ENCODE measurements at regions not wholly inside any gene's neighbourhood (a gene's known extent, or its start where the extent isn't known, plus 50 kb on each side); places are given as distances from the start of the nearest gene placed in this dataset.

DNA sequence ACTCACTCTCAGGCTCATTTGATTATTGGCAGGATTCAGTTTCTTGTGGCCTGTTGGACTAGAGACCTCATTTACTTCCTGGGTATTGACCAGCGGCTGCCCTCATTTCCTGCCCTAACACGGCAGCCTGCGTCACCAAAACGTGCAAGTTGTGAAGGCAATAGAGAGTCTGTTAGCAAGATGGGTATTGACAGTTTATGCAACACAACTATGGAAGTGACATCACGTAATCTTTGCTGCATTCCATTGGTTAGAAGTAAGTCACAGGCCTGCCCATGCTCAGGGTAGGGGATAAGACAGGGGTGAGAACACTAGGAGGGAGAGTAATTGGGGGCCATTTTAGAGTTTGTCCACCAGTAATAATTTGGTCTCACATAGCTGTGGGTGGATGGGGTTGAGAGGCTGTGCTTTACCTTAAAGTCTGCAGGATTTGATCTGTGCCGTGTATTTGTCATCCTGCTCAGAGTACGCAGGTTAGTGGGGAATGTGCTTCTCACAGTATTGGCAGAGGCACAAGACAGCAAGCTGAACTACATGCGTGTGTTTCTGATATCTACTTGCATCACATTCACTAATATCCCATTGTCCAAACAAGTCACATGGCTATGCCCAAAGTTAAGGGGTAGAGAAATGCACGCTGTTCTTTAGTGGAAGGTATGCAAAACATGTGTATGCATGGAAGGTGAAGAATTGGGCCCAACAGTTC lies 83.3 kb downstream of the EDEM1 start:
- no peak for DNase-seq

DNA sequence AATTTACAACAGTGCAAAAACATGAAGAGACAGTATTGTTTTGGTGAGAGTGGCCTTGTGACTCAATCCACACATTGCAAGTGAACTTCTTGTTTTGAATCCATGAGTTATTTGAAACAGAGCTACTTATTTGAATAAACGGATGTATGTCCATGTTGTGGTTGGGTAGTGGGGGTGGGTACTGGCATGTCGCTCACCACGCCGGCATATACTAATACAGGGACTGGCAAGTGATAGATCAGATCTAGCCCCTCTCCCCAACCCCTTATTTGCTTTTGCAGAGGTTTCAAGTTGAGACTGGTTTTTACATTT lies 83.8 kb downstream of the EDEM1 start:
- no peak for DNase-seq

- DNase-seq = no peak
These were observed 84.9 kb downstream of the EDEM1 start for GRCh38 chr3:5272387-5272786.

DNA sequence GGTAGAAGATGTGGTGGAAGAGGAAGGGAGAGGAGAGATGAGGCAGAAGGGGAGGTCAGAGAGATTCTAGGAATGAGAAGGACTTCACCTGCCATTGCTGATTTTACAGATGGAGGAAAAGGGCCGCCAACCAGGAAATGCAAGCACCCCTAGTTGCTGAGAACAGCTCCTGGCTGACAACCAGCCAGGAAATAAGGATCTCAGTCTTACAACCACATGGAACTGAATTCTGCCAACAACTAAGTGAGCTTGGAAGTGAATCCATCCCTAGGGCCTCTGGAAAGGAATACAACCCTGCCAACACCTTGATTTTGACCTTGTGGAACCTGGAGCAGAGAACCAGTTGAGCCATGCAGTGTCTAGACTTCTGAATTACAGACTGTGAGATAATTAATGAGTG lies 86.6 kb downstream of the EDEM1 start:
- DNase-seq = no peak

GRCh38 chr3:5275529-5275928 lies 88.0 kb downstream of the EDEM1 start:
- no peak for DNase-seq

GRCh38 chr3:5276934-5277333 lies 89.4 kb downstream of the EDEM1 start:
- DNase-seq = no peak

DNA sequence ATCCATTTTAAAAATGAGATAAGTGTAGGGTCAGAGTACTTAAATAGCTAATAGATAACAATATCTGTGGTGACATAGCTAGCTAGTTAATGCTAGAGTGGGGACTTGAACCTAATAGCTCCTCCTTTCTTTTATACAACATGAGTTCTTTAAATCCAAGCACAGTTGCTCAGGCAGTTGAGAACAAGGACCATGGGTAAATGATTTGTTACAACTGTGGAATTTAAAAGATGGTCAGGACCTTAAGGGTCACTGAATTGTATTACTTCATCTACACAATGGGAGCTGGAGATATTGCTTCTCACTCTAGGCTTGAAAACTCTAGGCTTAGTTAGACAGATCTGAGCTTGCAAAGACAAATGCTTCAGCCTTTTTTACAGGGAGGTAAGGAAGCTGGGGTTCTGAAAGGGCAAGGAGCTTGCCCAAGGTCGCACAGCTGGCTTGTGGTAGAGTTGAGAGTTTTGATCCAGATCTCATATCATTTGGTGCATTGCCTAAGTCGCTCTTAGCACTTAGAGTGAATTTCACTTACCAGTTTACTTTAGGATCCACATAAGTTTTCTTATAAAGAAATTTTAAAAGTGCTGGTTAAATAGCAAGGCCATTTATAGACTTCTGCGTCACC lies 90.2 kb downstream of the EDEM1 start:
- no peak for DNase-seq

DNA sequence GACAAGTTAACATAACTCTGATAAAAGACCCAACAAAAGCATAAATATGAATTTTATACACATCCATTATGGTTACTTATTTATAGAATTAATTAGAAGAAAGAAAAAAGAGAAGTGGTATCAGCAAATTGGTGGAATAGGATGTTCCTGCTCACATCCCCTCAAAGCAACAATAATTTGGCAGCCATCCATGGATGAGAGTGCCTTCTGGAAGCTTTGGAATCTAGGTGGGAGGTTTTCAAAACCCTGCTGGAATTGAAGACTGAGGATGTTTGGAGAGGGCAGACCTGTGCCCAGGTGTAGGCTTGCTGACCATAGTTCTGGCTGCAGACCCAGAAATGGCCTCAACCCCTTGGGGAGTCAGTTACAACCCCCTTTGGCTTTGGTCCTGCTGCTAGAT lies 91.2 kb downstream of the EDEM1 start:
- no peak for DNase-seq

DNA sequence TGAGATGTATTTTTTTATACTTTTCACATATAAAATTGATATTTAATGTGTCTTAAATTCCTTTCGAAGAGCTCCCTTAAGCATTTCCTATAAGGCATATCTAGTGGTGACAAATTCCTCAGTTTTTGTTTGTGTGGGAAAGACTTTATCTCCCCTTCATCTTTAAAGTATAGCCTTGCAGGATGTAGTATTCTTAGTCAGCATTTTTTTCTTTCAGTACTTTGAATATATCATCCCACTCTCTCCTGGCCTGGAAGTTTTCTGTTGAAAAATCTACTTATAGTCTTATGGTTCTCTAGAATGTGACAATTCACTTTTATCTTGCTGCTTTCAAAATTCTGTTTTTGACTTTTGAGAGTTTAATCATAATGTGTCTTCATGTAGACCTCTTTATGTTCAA lies 95.2 kb downstream of the EDEM1 start:
- DNase-seq = no peak

DNA sequence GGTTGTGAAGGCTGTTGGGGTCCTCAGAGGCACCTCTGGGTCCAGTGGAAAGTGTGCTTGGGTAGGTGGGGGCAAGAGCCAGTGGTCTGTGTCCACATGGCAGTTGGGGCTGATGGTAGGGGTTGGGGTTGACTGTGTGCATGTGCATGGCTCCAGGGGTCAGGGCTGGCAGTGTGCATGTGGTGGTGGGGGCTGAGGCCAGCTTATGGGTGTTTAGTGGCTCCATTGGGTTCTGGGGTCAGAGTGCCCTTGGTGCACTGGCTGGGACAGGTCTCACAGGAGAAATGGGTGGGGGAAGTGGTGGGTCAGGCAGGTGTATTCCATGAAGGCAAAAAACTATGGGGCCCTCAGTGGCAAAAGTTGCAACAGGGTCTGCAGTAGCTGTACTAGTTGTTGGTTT lies 97.9 kb downstream of the EDEM1 start:
- no peak for DNase-seq

DNA sequence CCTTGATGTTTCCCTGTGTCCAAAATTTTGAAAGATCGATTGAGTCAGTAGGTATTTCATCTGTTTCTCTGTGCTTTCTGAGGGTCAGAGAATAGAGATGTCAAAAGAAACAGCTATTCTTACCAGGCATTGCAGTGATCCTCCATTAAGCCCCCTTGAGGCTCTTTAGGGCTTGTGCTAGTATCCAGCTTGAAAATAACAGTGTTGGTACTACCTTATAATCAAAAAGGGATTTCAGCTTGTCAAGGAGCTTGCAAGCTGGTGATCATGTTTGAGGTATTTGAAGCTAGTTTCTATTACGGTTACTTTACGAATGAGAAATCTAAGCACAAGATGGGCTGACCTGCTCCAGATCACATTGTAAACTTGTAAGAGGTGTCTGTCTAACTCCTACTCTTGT lies 103.4 kb downstream of the EDEM1 start:
- DNase-seq = no peak

DNA sequence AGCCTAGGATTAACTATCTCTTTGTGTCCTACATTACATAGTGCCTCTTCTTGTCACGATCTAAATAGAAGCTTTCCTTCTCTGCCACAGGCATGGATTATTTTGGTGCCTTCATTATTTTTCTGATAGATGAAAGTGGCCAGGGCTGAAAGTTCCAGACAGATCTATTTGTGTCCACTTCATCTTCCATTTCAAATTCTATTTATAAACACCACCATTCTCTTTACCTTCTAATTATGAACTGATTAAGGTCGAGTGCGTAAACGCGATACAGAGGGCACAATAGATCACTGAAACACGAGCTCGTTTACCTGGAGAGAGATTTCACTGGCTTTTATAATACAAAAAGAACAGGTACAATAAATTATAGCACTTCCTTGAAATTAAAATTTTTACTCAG lies 105.0 kb downstream of the EDEM1 start:
- DNase-seq = no peak

- no peak for DNase-seq
These were observed 105.7 kb downstream of the EDEM1 start for GRCh38 chr3:5293207-5293606.

GRCh38 chr3:5294356-5294755 lies 106.8 kb downstream of the EDEM1 start:
- no peak for DNase-seq

- DNase-seq = no peak
These were observed 107.7 kb downstream of the EDEM1 start for GRCh38 chr3:5295191-5295690.

DNA sequence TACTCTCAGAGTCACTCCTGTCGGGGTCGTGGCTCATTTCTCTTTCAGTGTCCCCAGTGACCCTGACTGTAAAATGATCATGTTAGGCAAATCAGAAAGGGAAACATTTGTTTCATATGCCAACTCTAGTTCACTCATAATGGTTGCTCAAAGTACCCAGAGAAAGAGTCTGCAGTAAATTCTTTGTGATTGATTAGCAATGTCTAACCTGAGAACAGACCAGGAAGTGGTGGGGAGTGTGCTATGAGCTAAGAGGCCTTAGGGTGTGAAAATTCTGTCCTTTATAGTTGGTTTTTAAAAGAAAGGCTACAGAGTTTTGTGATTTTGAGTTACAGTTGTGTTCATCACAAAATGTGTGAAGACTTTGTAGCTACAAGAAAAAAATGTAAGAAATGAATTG lies 108.9 kb downstream of the EDEM1 start:
- no peak for DNase-seq

- no peak for DNase-seq
These were observed 110.4 kb downstream of the EDEM1 start for GRCh38 chr3:5297895-5298294.

GRCh38 chr3:5298453-5298852 lies 110.9 kb downstream of the EDEM1 start:
- DNase-seq = no peak

GRCh38 chr3:5299161-5299560 lies 111.7 kb downstream of the EDEM1 start:
- DNase-seq = no peak

DNA sequence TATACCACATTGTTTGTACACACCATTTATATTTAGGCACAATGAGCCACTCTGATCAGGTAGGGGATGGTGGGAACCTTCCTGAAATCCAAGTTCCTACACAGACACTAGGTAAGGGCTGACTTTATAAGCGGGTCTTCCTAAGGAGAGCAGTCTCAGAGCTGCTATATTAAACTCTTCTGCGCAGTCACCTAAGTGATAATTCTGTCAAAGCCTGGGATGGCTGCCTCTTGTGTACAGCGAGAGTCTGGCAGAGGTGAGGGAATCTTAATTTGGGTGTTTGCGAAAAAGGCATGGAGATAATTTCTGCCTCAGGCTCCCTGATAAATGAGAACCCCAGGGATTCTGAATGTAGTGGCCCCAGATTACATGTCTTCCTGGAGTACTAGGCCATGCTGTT lies 113.1 kb downstream of the EDEM1 start:
- DNase-seq = no peak

DNA sequence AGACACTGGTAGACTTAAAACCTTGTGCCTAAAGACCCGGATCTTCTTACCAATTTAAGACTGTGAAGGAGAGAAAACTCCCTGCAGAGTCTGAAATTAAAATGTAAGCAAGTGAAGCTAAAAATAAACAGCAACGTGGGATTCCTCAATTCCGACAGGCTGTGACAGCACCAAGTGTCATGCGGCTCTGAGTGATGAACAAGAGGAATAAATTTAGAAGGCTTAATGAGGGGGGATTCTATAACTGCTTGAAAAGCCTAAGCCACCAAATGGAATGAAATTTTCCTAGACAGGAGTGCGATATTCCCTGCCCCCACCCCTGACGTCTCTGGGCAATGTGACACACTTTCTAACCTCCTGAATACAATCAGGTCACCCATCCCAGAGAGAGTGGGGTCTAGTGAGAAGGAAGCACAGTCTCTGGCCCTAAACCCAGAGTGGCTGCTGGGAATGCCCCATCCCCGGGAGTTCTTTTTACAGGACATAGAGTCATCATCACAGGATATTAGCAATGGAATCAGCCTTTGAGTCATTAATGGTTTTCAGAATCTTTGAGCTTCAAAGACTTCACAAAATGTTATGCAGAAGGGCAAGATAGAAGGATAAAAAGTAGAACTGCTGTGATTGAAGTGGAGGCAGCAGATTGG lies 114.3 kb downstream of the EDEM1 start:
- no peak for DNase-seq

- DNase-seq = no peak
These were observed 115.2 kb downstream of the EDEM1 start for GRCh38 chr3:5302661-5303060.

- DNase-seq = no peak
These were observed 116.7 kb downstream of the EDEM1 start for GRCh38 chr3:5304188-5304587.
